Upper lobe of right lung (tissue), 1 donor: ENCODE measurements at regions not wholly inside any gene's neighbourhood (a gene's known extent, or its start where the extent isn't known, plus 50 kb on each side); places are given as distances from the start of the nearest gene placed in this dataset.
A peak's percentile ranks its signal among the peaks of the same experiment; 100 is the strongest.

Experiments
- ATAC-seq: fragments of 200-7000 bp; cut with Tn5 transposase; one replicate; pipeline ENCODE4 v1.9.1; 2020; ENCODE audit warnings: mild to moderate bottlenecking, moderate library complexity
- DNase-seq: peaks from one replicate; pipeline ENCODE4 v3.0.0-alpha.2; 2020
- H3K27ac ChIP-seq: fragments of 200-600 bp; one replicate; pipeline ENCODE4 v1.8.0; 2022
- H3K27me3 ChIP-seq: fragments of 200-600 bp; one replicate; pipeline ENCODE4 v1.8.0; 2022; ENCODE audit warnings: mild to moderate bottlenecking
- H3K36me3 ChIP-seq: fragments of 200-600 bp; one replicate; pipeline ENCODE4 v1.8.0; 2022
- H3K4me1 ChIP-seq: fragments of 200-600 bp; one replicate; pipeline ENCODE4 v1.8.0; 2022
- H3K4me3 ChIP-seq: fragments of 200-600 bp; one replicate; pipeline ENCODE4 v1.8.0; 2022; ENCODE audit warnings: mild to moderate bottlenecking
- H3K9me3 ChIP-seq: fragments of 200-600 bp; one replicate; pipeline ENCODE4 v1.8.0; 2022
- intact Hi-C: fragments of 100-400 bp; cut with DNase I; formaldehyde crosslinking; loops from one replicate; pipeline ENCODE4 v1.11.0; 2022
- TF ChIP-seq, protein P1 (sequence below): fragments of 200-600 bp; IDR thresholded peaks from one replicate; pipeline ENCODE4 v1.8.0; 2022; ENCODE audit warnings: antibody characterized with exemption
- donor health status: DM: no; HTN: yes; CAD: no; lungs with severe emphysema.

DNA sequence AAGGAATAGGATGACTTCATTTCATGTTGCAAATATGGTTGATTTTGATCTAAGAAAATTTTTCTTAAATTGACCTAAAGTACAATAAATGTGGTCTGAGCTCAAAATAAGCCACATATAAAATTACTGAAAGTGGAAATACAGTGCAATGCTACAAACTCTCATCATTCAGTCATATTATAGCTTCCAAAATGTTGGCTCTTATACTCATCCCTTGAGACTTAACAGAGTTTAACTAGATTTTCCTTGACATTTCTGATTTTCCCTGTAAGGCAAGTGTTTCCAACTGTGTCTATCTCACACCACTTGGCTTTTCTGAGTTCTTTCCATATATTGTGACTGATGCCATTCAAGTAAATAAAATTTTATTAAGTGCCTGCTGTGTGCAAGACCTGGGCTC lies 123.7 kb upstream of the NTF3 start:
- no peaks in the 10 kb centered on the region for H3K9me3 ChIP-seq
- ATAC-seq (no peak), DNase-seq (no peak)
- H3K27ac ChIP-seq = no peak overlapping the region
- no peak overlapping the region for H3K4me3 ChIP-seq
- TF ChIP-seq, protein P1, sequence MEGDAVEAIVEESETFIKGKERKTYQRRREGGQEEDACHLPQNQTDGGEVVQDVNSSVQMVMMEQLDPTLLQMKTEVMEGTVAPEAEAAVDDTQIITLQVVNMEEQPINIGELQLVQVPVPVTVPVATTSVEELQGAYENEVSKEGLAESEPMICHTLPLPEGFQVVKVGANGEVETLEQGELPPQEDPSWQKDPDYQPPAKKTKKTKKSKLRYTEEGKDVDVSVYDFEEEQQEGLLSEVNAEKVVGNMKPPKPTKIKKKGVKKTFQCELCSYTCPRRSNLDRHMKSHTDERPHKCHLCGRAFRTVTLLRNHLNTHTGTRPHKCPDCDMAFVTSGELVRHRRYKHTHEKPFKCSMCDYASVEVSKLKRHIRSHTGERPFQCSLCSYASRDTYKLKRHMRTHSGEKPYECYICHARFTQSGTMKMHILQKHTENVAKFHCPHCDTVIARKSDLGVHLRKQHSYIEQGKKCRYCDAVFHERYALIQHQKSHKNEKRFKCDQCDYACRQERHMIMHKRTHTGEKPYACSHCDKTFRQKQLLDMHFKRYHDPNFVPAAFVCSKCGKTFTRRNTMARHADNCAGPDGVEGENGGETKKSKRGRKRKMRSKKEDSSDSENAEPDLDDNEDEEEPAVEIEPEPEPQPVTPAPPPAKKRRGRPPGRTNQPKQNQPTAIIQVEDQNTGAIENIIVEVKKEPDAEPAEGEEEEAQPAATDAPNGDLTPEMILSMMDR = no peak
- intact Hi-C loops = no loop called here
- H3K27me3 ChIP-seq = no peaks in the 10 kb centered on the region
- H3K36me3 ChIP-seq = no peaks in the 10 kb centered on the region
- H3K4me1 ChIP-seq = no peaks in the 10 kb centered on the region

DNA sequence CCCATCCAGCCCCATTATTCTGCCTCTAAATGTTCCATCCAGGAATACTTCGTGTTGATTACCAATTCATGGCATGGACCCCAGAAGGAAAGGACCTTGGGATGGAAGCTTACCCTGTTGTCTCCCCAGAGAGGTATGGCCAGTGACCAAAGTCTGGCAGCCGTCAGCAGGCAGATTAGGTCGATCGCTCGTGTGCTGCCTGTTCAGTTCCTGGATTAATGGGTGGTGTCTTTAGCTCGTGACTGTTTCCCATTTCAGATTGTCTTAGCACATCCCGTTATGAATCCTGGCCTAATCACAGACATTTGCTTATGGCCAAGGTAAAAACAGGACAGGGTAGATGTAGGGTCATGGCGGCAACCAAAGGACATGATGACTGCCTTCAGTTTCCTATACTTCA lies 122.9 kb upstream of the NTF3 start:
- Histone ChIP-seq H3K4me3 (no peak overlapping the region), H3K36me3 (no peaks in the 10 kb centered on the region), H3K4me1 (no peaks in the 10 kb centered on the region), H3K27me3 (no peaks in the 10 kb centered on the region), H3K27ac (peak overlapping the region; percentile 60), H3K9me3 (no peaks in the 10 kb centered on the region)
- intact Hi-C loops = no loop called here
- ATAC-seq (no peak), DNase-seq (no peak)
- TF ChIP-seq, protein P1 = no peak

DNA sequence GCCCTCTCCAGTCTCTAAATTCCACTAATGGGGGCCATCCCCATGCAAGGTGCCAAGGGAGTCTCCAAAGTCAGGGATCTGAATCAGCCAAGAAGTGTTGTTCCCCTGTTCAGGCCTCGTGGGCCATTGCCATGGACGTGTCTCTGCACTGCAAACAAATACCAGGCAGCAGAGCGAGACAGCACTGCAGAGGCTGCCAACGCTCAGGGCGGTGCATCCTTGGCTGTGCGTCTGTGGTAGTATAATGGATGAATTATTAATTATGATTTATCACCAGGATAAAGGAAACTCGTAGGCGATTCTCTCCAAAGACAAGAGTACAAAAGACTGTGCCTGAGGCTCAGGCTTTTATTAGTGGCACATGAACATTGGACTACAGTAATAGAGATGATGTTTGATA lies 122.3 kb upstream of the NTF3 start:
- intact Hi-C loops = no loop called here
- TF ChIP-seq, protein P1 = no peak
- ATAC-seq (peak; percentile 64), DNase-seq (no peak)
- no peaks in the 10 kb centered on the region for H3K27me3 ChIP-seq
- no peaks in the 10 kb centered on the region for H3K36me3 ChIP-seq
- H3K4me1 ChIP-seq = no peaks in the 10 kb centered on the region
- H3K27ac ChIP-seq = peak overlapping the region; percentile 60
- H3K4me3 ChIP-seq = no peak overlapping the region
- no peaks in the 10 kb centered on the region for H3K9me3 ChIP-seq

DNA sequence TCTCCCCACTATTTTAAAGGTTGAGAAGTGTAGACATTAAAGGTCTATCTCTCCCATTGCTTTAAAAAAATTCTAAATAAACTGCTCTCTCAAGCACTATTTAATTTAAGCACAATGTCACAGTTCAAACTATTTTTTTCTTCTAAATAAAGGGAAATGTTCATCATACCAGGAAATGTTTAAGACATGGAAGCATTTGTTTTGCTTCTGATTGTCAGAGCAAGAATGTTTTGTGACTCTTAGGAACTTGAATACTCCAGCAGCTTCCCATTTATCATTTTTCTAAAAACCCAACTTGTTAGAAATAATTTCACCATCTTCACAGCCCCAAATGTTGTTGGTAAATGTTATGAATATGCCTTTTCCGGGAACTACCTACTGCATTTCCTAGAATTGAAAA lies 121.8 kb upstream of the NTF3 start:
- no peaks in the 10 kb centered on the region for H3K4me1 ChIP-seq
- H3K27me3 ChIP-seq = no peaks in the 10 kb centered on the region
- H3K9me3 ChIP-seq = no peaks in the 10 kb centered on the region
- DNase-seq = no peak
- no peaks in the 10 kb centered on the region for H3K36me3 ChIP-seq
- TF ChIP-seq, protein P1 = no peak
- no peak overlapping the region for H3K4me3 ChIP-seq
- ATAC-seq = no peak
- intact Hi-C loops = no loop called here
- no peak overlapping the region for H3K27ac ChIP-seq

DNA sequence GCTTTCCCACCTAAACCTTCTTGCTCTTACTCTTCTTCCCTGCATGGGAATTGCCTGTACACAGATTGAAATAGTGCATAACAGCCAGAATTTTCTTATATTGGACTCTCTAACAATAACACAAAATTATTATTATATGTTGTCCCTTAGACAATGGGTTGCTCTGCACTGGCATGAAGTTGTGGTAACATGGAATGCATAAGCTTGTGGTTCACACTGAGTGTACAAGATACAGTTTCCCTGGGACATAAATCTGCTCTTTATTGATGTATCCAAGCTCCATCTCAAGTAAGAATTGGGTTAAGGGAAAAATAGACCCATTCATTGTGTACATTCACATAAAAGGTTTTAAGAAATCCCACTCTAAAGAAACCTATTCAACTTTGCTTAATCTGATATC lies 114.4 kb upstream of the NTF3 start:
- TF ChIP-seq, protein P1 = no peak

DNA sequence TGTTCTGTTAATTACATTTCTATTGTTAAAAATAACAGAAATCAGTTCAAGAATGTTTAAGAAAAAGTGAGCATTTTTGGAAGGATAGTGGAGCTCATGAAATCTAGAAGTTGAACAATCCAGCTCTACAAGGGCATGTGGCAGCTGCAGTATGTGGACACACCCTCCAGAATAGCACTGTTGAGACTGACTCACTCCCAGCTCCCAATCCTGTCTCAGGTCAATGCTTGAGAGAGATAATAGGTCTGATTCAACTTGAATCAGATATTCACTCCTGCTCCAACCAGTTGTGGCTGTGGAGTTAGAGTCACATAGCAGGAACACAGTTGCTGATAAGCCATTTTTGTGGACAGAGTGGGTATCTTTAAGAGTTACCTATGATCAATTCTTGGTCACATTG lies 113.0 kb upstream of the NTF3 start:
- Histone ChIP-seq H3K27ac (no peak overlapping the region), H3K27me3 (no peaks in the 10 kb centered on the region), H3K4me1 (no peaks in the 10 kb centered on the region), H3K9me3 (no peaks in the 10 kb centered on the region), H3K4me3 (no peak overlapping the region), H3K36me3 (no peaks in the 10 kb centered on the region)
- intact Hi-C loops = no loop called here
- DNase-seq (no peak), ATAC-seq (no peak)
- TF ChIP-seq, protein P1 = no peak

More for the DNA sequence above, 114.4 kb upstream of the NTF3 start:
- H3K36me3 ChIP-seq = no peaks in the 10 kb centered on the region
- H3K9me3 ChIP-seq = no peaks in the 10 kb centered on the region
- ATAC-seq (no peak), DNase-seq (no peak)
- H3K27me3 ChIP-seq = no peaks in the 10 kb centered on the region
- H3K4me1 ChIP-seq = no peaks in the 10 kb centered on the region
- no peak overlapping the region for H3K4me3 ChIP-seq
- intact Hi-C loops = no loop called here
- no peak overlapping the region for H3K27ac ChIP-seq
